Fibroblast of lung (primary cell): ENCODE measurements at regions not wholly inside any gene's neighbourhood (a gene's known extent, or its start where the extent isn't known, plus 50 kb on each side); places are given as distances from the start of the nearest gene placed in this dataset.
"Not testable (repeated sequence)": the region's sequence is repeated elsewhere in the genome, so short reads cannot be mapped to it uniquely, and the experiment has no call there.

Experiments
- CTCF ChIP-seq, 2 donors: IDR thresholded peaks in 1 of 2; conservative IDR thresholded peaks in 1 of 2; 1 replicate in 1 of 2; 2 replicates in 1 of 2; pipeline ENCODE4 v1.5.1; 2011 to 2012; ENCODE audit warnings: low read length in 2 of 2, control low read depth in 1 of 2, inconsistent platforms in 1 of 2, low read depth in 1 of 2, mild to moderate bottlenecking in 1 of 2
- EZH2 ChIP-seq: IDR thresholded peaks from 2 replicates; pipeline ENCODE4 v1.5.1; 2012; ENCODE audit warnings: low read length, control low read depth, mild to moderate bottlenecking; ENCODE audit errors: missing control alignments

DNA sequence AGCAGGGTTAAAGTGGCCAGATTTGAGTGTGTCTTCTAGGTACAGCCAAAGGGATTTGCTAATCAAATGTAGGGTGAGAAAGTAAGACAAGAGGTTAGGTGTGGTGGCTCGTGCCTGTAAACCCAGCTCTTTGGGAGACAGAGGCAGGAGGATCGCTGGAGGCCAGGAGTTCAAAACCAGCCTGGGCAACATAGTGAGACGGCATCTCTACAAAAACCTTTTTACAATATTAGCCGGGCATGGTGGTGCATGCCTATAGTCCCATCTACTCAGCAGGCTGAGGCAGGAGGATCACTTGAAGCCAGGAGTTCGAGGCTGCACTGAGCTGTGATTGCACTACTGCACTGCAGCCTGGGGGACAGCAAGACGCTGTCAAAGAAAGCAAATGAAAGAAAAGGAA is 294.5 kb downstream of the GOLGA6L6 start:
- not testable (repeated sequence) for TF ChIP-seq CTCF (conservative IDR thresholded peaks at IDR 0.05 in 1 of 2, IDR thresholded peaks at IDR 0.05 in 1 of 2; ENCODE audit: low read depth in 1 of 2, low read length in 2 of 2); EZH2
